WTC11 (cell line): ENCODE measurements at regions not wholly inside any gene's neighbourhood (a gene's known extent, or its start where the extent isn't known, plus 50 kb on each side); places are given as distances from the start of the nearest gene placed in this dataset.
A peak's percentile ranks its signal among the peaks of the same experiment; 100 is the strongest.

Experiments
- ATAC-seq: fragments of 200-7000 bp; cut with Tn5 transposase; 2 replicates; pipeline ENCODE4 v1.10.0; 2021; ENCODE audit warnings: mild to moderate bottlenecking, moderate library complexity
- CTCF ChIA-PET: fragments of 300-600 bp; sonication (Branson Sonifier 250); formaldehyde crosslinking; loops from one replicate; lab custom pipeline; 2021; ENCODE audit warnings: antibody characterized with exemption; lab: Charles Lee
- POLR2A ChIA-PET: fragments of 350-600 bp; sonication (Branson Sonifier 250); formaldehyde crosslinking; loops from one replicate; lab custom pipeline; 2021; ENCODE audit warnings: antibody characterized with exemption; lab: Charles Lee
- DNase-seq: peaks from one replicate; pipeline ENCODE4 v3.0.0; 2021; ENCODE audit warnings: low spot score
- H3K27ac Mint-ChIP-seq: 2 replicates; pipeline ENCODE4 v1.8.0; 2021; ENCODE audit warnings: mixed read lengths
- H3K27me3 Mint-ChIP-seq: 2 replicates; pipeline ENCODE4 v1.8.0; 2021; ENCODE audit warnings: low read depth, mild to moderate bottlenecking, moderate library complexity, mixed read lengths
- H3K36me3 Mint-ChIP-seq: 2 replicates; pipeline ENCODE4 v1.8.0; 2021; ENCODE audit warnings: mixed read lengths
- H3K4me1 Mint-ChIP-seq: 2 replicates; pipeline ENCODE4 v1.8.0; 2022; ENCODE audit warnings: mixed read lengths
- H3K4me3 Mint-ChIP-seq: 2 replicates; pipeline ENCODE4 v1.8.0; 2021; ENCODE audit warnings: mild to moderate bottlenecking, moderate library complexity, mixed read lengths
- H3K9me3 Mint-ChIP-seq: 2 replicates; pipeline ENCODE4 v1.8.0; 2021; ENCODE audit warnings: mixed read lengths
- ATF1 ChIP-seq: sonication (generic); formaldehyde crosslinking; IDR thresholded peaks from 2 replicates; pipeline ENCODE4 v1.8.1; 2023; ENCODE audit warnings: mild to moderate bottlenecking, moderate library complexity, missing genetic modification reagents
- CREB1 ChIP-seq: sonication (generic); formaldehyde crosslinking; IDR thresholded peaks from 2 replicates; pipeline ENCODE4 v1.8.0; 2023; ENCODE audit warnings: mild to moderate bottlenecking, missing genetic modification reagents
- EMX1 ChIP-seq: fragments of 250-450 bp; sonication (Bioruptor Pico); IDR thresholded peaks from 2 replicates; pipeline ENCODE4 v1.8.0; 2021; ENCODE audit warnings: mild to moderate bottlenecking
- GRHL2 ChIP-seq: fragments of 250-450 bp; sonication (Bioruptor Pico); IDR thresholded peaks from 2 replicates; pipeline ENCODE4 v1.8.0; 2022; ENCODE audit warnings: mild to moderate bottlenecking, moderate library complexity; ENCODE audit not compliant: insufficient replicate concordance, severe bottlenecking
- HMGXB4 ChIP-seq: sonication (generic); formaldehyde crosslinking; IDR thresholded peaks from 2 replicates; pipeline ENCODE4 v1.8.1; 2023; ENCODE audit warnings: mild to moderate bottlenecking, moderate library complexity, missing genetic modification reagents
- NFE2L1 ChIP-seq: sonication (generic); formaldehyde crosslinking; IDR thresholded peaks from 2 replicates; pipeline ENCODE4 v1.8.1; 2023; ENCODE audit warnings: missing genetic modification reagents
- OVOL2 ChIP-seq: fragments of 250-450 bp; sonication (Bioruptor Pico); IDR thresholded peaks from 2 replicates; pipeline ENCODE4 v1.9.0; 2021; ENCODE audit warnings: mild to moderate bottlenecking, borderline replicate concordance
- PRDM15 ChIP-seq: sonication (generic); formaldehyde crosslinking; IDR thresholded peaks from 2 replicates; pipeline ENCODE4 v1.8.0; 2022; ENCODE audit warnings: missing genetic modification reagents
- TEAD1 ChIP-seq: sonication (generic); formaldehyde crosslinking; IDR thresholded peaks from 2 replicates; pipeline ENCODE4 v1.8.0; 2022; ENCODE audit warnings: mild to moderate bottlenecking, missing genetic modification reagents
- ZMAT4 ChIP-seq: fragments of 250-450 bp; sonication (Bioruptor Pico); IDR thresholded peaks from 2 replicates; pipeline ENCODE4 v1.9.0; 2021; ENCODE audit warnings: mild to moderate bottlenecking
- ZNF138 ChIP-seq: sonication (generic); formaldehyde crosslinking; conservative IDR thresholded peaks from 2 replicates; pipeline ENCODE4 v1.8.1; 2022; ENCODE audit warnings: mild to moderate bottlenecking, moderate library complexity, missing genetic modification reagents
- ZNF263 ChIP-seq: sonication (generic); formaldehyde crosslinking; IDR thresholded peaks from 2 replicates; pipeline ENCODE4 v1.8.1; 2022; ENCODE audit warnings: low read depth, mild to moderate bottlenecking, moderate library complexity, missing genetic modification reagents
- ZNF396 ChIP-seq: fragments of 250-450 bp; sonication (Bioruptor Pico); IDR thresholded peaks from 2 replicates; pipeline ENCODE4 v1.8.0; 2021; ENCODE audit warnings: mild to moderate bottlenecking, moderate library complexity, borderline replicate concordance
- ZNF423 ChIP-seq: fragments of 250-450 bp; sonication (Bioruptor Pico); IDR thresholded peaks from 2 replicates; pipeline ENCODE4 v2.1.2; 2022; ENCODE audit warnings: mild to moderate bottlenecking, moderate library complexity
- ZNF512 ChIP-seq: sonication (generic); formaldehyde crosslinking; IDR thresholded peaks from 2 replicates; pipeline ENCODE4 v1.8.1; 2022; ENCODE audit warnings: missing genetic modification reagents, borderline replicate concordance
- ZNF532 ChIP-seq: fragments of 250-450 bp; sonication (Bioruptor Pico); IDR thresholded peaks from 2 replicates; pipeline ENCODE4 v1.9.0; 2021; ENCODE audit warnings: mild to moderate bottlenecking, borderline replicate concordance

- peak; percentile 67 for ATAC-seq
- no peak overlapping the region for H3K4me3 Mint-ChIP-seq
- POLR2A ChIA-PET = no interaction called here
Measured at GRCh38 chr4:148834804-148835631, 392.8 kb upstream of the NR3C2 start.

More at GRCh38 chr4:148834804-148835631, 392.8 kb upstream of the NR3C2 start:
- peak overlapping the region; percentile 28 for H3K27ac Mint-ChIP-seq
- TF ChIP-seq ATF1 (CRISPR knock-in tag) (no peak), OVOL2 (no peak), ZNF423 (no peak), EMX1 (CRISPR knock-in tag) (no peak), CREB1 (CRISPR knock-in tag) (no peak), ZNF512 (CRISPR knock-in tag) (0 out of 2 replicates have a peak, but pooled peaks have one; percentile 37), ZNF396 (CRISPR knock-in tag) (no peak), PRDM15 (CRISPR knock-in tag) (0 out of 2 replicates have a peak, but pooled peaks have one; percentile 32), ZNF263 (no peak), ZNF532 (CRISPR knock-in tag) (no peak), ZMAT4 (CRISPR knock-in tag) (no peak), NFE2L1 (no peak), GRHL2 (CRISPR knock-in tag) (no peak), HMGXB4 (CRISPR knock-in tag) (no peak), ZNF138 (no peak), TEAD1 (CRISPR knock-in tag) (no peak)
- TF ChIP-seq, all 79 proteins: peak for 2
- DNase-seq = no peak
- Mint-ChIP-seq H3K27me3 (no peaks in the 10 kb centered on the region), H3K36me3 (0 out of 2 replicates have a peak, but pooled peaks cover 3% of the 10 kb centered on the region), H3K9me3 (peaks cover 4% of the 10 kb centered on the region), H3K4me1 (peaks cover 24% of the 10 kb centered on the region)
- CTCF ChIA-PET = no interaction called here
